Naive B cell (primary cell): ENCODE measurements at regions not wholly inside any gene's neighbourhood (a gene's known extent, or its start where the extent isn't known, plus 50 kb on each side); places are given as distances from the start of the nearest gene placed in this dataset.
"Not testable (repeated sequence)": the region's sequence is repeated elsewhere in the genome, so short reads cannot be mapped to it uniquely, and the experiment has no call there.

Experiments used
- ATAC-seq, 2 donors: fragments of 150-1000 bp; cut with Tn5 transposase; 2 replicates each; pipeline ENCODE4 v1.10.0; 2021; ENCODE audit warnings: low read depth in 2 of 2, mild to moderate bottlenecking in 2 of 2, moderate library complexity in 2 of 2
- DNase-seq: peaks from one replicate; pipeline ENCODE4 v3.0.0; 2022
- H3K27ac Mint-ChIP-seq, 6 donors: one replicate each; pipeline ENCODE4 v1.8.0; 2020 to 2022; ENCODE audit warnings: mild to moderate bottlenecking in 6 of 6, mixed read lengths in 6 of 6, moderate library complexity in 5 of 6, inconsistent platforms in 2 of 6
- H3K27me3 Mint-ChIP-seq, 3 donors: one replicate each; pipeline ENCODE4 v1.8.0; 2021 to 2022; ENCODE audit warnings: mixed read lengths in 3 of 3, mild to moderate bottlenecking in 1 of 3
- H3K36me3 Mint-ChIP-seq, 2 donors: one replicate each; pipeline ENCODE4 v1.8.0; 2020 to 2022; ENCODE audit warnings: mixed read lengths in 2 of 2, inconsistent platforms in 1 of 2, mild to moderate bottlenecking in 1 of 2
- H3K4me1 Mint-ChIP-seq, 3 donors: one replicate each; pipeline ENCODE4 v1.8.0; 2020 to 2022; ENCODE audit warnings: mixed read lengths in 3 of 3, inconsistent platforms in 1 of 3, mild to moderate bottlenecking in 1 of 3, moderate library complexity in 1 of 3
- H3K4me3 Mint-ChIP-seq, 8 donors: one replicate each; pipeline ENCODE4 v1.8.0; 2020 to 2022; ENCODE audit warnings: mild to moderate bottlenecking in 8 of 8, mixed read lengths in 8 of 8, moderate library complexity in 8 of 8, inconsistent platforms in 2 of 8
- H3K9me3 Mint-ChIP-seq, 7 donors: one replicate each; pipeline ENCODE4 v1.8.0; 2020 to 2022; ENCODE audit warnings: mixed read lengths in 7 of 7, mild to moderate bottlenecking in 5 of 7, inconsistent platforms in 2 of 7, moderate library complexity in 1 of 7

DNA sequence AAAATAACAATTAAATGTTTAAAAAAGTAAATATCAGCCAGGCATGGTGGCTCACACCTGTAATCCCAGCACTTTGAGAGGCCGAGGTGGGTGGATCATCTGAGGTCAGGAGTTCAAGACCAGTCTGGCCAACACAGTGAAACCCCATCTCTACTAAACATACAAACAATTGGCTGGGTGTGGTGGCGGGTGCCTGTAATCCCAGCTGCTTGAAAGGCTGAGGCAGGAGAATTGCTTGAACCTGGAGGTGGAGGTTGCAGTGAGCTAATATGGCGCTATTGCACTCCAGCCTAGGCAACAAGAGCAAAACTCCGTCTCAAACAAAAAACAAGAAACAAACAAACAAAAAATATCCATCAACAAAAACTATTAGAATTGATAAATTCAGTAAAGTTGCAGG, 77.5 kb downstream of the SNX5 start:
- peaks cover 12 to 66% (median 23%) of the 10 kb centered on the region in 3 donors for H3K4me1 Mint-ChIP-seq

DNA sequence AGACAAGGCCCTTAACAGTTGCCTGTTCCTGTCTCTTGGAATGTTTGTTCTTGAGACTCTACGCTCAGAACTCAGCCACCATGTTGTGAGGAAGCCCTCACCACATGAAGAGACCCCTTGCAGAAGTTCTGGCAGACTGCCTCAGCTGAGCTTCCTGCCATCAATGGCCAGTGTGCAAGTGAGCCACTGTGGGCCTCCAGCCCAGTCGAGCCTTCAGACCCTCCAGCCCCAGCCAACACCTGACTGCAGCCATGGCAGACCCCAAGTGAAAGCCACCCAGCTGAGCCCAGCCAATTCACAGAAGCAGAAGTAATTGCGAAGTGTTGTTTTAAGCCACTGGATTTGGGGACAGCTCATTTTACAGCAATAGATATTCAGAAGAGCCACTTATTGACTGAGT, 78.3 kb downstream of the SNX5 start:
- H3K36me3 Mint-ChIP-seq: peaks cover 0 to 15% of the 10 kb centered on the region in 2 donors
- H3K27me3 Mint-ChIP-seq: no peaks in the 10 kb centered on the region
- peaks cover 9 to 66% (median 19%) of the 10 kb centered on the region in 3 donors for H3K4me1 Mint-ChIP-seq
- no peak for DNase-seq
- H3K4me3 Mint-ChIP-seq: peak overlapping the region in 1 of 8 donors; percentile 4
- H3K27ac Mint-ChIP-seq: peak overlapping the region in 1 of 6 donors; percentile 17
- no peak for ATAC-seq
- peaks cover 4 to 13% (median 10%) of the 10 kb centered on the region in 7 donors for H3K9me3 Mint-ChIP-seq

More for the DNA sequence above, 77.5 kb downstream of the SNX5 start:
- not testable (repeated sequence) for ATAC-seq, H3K27ac Mint-ChIP-seq, DNase-seq, H3K27me3 Mint-ChIP-seq
- peaks cover 0 to 15% of the 10 kb centered on the region in 2 donors for H3K36me3 Mint-ChIP-seq
- H3K4me3 Mint-ChIP-seq: peak overlapping the region in 1 of 8 donors; percentile 2
- H3K9me3 Mint-ChIP-seq: peaks cover 4 to 13% (median 10%) of the 10 kb centered on the region in 7 donors

DNA sequence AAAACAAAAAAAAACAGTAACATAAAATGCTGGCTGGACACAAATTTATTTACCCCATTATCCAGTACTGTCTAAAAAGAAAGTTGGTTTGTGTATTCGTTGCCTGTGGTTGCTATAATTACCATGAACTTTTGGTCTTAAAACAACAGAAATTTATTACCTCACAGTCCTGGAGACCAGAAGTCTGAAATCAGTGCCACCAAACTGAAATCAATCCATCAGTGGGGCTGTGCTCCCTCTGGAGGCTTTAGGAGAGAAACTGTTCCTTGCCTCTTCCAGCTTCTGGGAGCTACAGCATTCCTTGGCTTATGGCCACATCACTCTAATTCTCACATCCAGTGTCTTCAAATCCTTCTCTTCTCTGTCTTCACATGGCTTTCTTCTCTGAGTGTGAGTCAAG, 79.4 kb downstream of the SNX5 start:
- Mint-ChIP-seq H3K27ac (peak overlapping the region in 2 of 6 donors; percentile 21 to 57), H3K36me3 (peaks cover 0 to 21% of the 10 kb centered on the region in 2 donors), H3K27me3 (peaks cover 0 to 5% (median 0%) of the 10 kb centered on the region in 3 donors), H3K4me1 (peaks cover 15 to 73% (median 16%) of the 10 kb centered on the region in 3 donors), H3K9me3 (peaks cover 4 to 13% (median 10%) of the 10 kb centered on the region in 7 donors), H3K4me3 (no peak overlapping the region)
- no peak for DNase-seq
- ATAC-seq: no peak

DNA sequence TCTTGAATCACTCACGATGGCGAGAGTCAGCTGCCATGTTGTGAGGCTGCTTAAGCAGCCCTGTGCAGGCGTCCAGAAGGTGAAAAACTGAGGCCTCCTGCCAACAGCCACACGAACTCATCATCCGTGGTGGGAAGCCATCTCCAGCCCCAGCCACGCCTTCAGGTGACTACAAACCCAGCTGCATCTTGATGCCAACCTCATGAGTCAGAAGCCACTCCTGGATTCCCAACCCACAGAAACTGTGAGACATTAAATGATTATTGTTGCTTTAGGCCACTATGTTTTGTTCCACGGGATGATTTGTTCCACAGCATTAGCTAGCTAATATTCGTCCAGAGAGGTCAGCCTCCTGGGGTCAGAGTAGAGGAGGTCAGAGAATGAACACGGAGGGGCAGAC, 80.5 kb downstream of the SNX5 start:
- Mint-ChIP-seq H3K36me3 (peaks cover 0 to 21% of the 10 kb centered on the region in 2 donors), H3K27ac (peak overlapping the region in 1 of 6 donors; percentile 16), H3K4me3 (no peak overlapping the region), H3K9me3 (peaks cover 4 to 13% (median 10%) of the 10 kb centered on the region in 7 donors), H3K4me1 (peaks cover 13 to 67% (median 15%) of the 10 kb centered on the region in 3 donors), H3K27me3 (peaks cover 0 to 5% (median 0%) of the 10 kb centered on the region in 3 donors)
- ATAC-seq: no peak
- DNase-seq: no peak

DNA sequence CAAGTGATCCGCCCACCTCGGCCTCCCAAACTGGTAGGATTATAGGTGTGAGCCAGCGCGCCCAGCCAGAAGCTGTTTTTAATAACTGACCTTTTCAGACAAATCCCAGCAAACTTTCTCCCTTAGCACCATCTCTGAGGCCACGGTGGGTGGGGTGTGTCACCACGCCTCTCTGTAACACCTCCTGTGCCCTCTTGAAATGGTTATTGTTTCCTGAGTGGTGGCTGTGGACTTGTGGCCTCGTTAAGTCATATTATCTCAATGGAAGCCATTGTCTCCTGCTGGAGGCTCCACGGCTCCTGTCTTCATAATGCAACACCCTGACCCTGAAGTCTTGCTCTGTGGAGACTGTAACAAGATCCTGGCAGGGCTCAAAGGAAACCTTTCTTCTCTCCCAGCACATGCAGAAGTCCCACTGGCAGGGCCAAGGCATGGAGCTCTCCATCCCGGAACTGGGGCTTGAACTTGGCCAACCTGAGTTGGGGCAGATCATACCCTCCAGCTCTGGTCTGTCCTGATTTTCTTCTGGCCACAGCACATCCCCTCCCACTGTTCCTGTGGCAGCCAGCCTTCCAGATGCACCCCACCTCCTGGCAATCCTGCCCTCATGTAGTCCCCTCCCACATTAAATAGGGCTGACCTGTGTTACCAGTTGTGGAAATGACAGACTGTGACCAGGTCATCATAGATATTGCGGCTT, 81.1 kb downstream of the SNX5 start:
- Mint-ChIP-seq H3K27ac (peak overlapping the region in 2 of 6 donors; percentile 10 to 16), H3K27me3 (peaks cover 0 to 5% (median 0%) of the 10 kb centered on the region in 3 donors), H3K9me3 (peaks cover 4 to 13% (median 10%) of the 10 kb centered on the region in 7 donors), H3K4me3 (peak overlapping the region in 1 of 8 donors; percentile 43), H3K36me3 (peaks cover 0 to 21% of the 10 kb centered on the region in 2 donors), H3K4me1 (peaks cover 17 to 67% (median 21%) of the 10 kb centered on the region in 3 donors)
- no peak for ATAC-seq
- DNase-seq: no peak

DNA sequence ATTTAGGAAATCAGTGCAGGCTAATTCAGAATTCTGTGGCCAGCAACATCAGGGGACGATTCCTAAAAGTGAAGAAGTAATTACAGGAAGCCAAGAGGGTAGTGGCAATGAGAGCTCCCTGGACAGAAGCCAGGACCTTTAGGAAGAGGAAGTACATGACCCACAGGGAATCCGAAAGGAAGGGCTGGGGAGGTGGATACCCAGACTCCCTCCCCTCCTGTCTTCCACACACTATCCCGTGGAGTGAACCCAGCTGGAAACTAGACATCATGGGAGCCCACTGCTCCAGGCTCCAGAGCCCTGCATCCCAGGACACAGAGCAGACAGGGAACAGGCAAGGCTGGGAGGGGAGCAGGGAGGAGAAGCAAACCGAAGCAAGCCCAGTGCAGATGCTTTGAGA, 83.0 kb downstream of the SNX5 start:
- Mint-ChIP-seq H3K4me3 (no peak overlapping the region), H3K27me3 (peaks cover 0 to 5% (median 0%) of the 10 kb centered on the region in 3 donors), H3K27ac (peak overlapping the region in 4 of 6 donors; percentile 24 to 80 (median 52)), H3K36me3 (peaks cover 0 to 21% of the 10 kb centered on the region in 2 donors), H3K9me3 (peaks cover 3 to 11% (median 9%) of the 10 kb centered on the region in 7 donors), H3K4me1 (peaks cover 21 to 56% (median 22%) of the 10 kb centered on the region in 3 donors)
- ATAC-seq (no peak), DNase-seq (no peak)

DNA sequence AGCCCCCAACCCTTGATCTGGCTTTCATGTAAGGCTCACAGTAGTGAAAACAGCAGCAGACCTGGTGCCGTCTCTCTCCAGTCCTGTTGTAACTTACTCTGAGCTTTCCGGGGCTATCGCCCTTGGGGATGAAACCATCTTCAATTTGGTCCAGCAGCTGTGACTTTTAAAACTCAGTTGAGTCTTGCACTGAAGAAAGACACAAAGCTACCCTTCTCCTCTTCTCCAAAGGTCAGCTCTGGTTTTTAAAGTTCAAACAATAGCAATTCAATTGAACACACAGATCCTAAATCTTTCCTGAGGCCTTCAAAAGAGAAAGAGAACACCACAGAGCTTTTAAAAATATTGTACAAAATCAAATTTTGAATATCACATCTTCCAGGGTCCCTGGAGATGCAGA, 83.5 kb downstream of the SNX5 start:
- ATAC-seq: no peak
- H3K4me3 Mint-ChIP-seq: no peak overlapping the region
- H3K4me1 Mint-ChIP-seq: peaks cover 21 to 53% (median 22%) of the 10 kb centered on the region in 3 donors
- H3K9me3 Mint-ChIP-seq: peaks cover 0 to 8% (median 6%) of the 10 kb centered on the region in 7 donors
- H3K36me3 Mint-ChIP-seq: peaks cover 0 to 17% of the 10 kb centered on the region in 2 donors
- DNase-seq: no peak
- peaks cover 0 to 5% (median 0%) of the 10 kb centered on the region in 3 donors for H3K27me3 Mint-ChIP-seq
- H3K27ac Mint-ChIP-seq: peak overlapping the region in 1 of 6 donors; percentile 24

DNA sequence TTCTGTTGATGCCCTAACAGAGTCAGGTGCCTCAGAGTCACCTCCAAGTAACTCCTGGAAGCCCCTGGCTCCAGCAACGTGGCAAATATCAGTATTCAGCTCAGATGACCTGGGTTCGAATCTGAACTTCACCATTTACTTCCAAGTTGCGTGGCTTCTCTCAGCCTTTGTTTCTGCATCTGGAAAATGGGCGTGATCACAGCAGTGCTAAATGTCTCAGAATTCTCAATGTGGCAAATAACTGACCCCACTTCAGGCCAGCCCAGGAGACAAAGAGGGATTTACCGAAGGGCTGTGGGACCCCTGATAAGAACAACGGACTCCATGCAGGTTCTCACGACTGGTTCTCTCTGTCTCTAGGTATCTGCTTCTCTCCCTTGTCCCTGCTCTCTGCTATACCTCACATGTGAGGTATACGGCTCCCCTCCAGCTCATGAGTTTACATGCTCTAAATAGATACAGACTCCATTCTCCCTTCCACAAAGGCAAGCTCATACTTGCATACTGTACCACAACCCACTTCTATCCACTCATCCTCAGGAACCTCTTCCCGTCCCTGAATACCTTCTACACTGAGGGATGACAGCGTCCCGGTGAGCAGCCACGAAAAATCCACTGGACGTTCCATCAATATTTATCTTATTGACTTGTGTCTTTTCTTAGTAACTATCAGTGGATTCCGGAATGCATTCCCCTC, 84.1 kb downstream of the SNX5 start:
- Mint-ChIP-seq H3K36me3 (peaks cover 0 to 11% of the 10 kb centered on the region in 2 donors), H3K4me1 (peaks cover 22 to 49% (median 26%) of the 10 kb centered on the region in 3 donors), H3K9me3 (peaks cover 0 to 3% (median 1%) of the 10 kb centered on the region in 7 donors), H3K27me3 (peaks cover 0 to 5% (median 0%) of the 10 kb centered on the region in 3 donors), H3K27ac (peak overlapping the region in 2 of 6 donors; percentile 55 to 89), H3K4me3 (peak overlapping the region in 1 of 8 donors; percentile 37)
- ATAC-seq: no peak
- no peak for DNase-seq

DNA sequence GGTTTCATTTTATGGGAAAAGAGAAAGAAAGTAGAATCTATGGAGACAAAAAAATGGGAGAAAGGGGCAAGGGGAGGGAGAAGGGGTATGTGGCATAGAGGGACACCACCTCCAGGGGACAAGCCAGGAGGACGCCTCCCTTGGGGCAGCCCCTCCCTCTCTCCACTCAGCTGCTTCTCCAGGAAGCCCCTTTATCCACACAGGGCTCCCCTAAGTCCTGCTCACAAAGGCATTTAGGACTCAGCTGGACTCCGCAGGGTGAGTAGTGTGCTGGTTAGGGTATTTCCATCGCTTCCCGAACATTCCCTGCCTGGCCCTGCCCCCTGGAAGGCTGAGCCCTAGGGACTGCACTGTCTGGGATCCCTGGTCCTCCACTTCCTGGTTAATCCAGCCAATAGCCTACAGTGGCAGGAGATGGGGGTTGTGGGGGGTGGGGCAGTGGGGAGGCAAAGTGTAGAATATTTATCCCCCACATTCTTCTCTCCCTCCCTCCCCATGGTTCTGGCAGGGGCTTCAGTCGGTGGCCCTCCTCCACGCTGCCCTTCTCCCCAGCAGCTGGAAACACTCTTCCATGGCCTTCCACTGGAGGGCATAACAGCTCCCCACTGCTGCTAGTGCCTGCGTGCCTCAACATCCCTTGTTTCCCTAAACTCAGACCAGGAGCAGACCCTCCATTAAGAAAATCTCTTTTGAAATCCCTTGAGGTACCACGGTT, 84.8 kb downstream of the SNX5 start:
- peaks cover 0 to 7% of the 10 kb centered on the region in 2 donors for H3K36me3 Mint-ChIP-seq
- peaks cover 0 to 5% (median 0%) of the 10 kb centered on the region in 3 donors for H3K27me3 Mint-ChIP-seq
- peak overlapping the region in 2 of 8 donors; percentile 35 to 83 for H3K4me3 Mint-ChIP-seq
- no peaks in the 10 kb centered on the region for H3K9me3 Mint-ChIP-seq
- peaks cover 27 to 54% (median 33%) of the 10 kb centered on the region in 3 donors for H3K4me1 Mint-ChIP-seq
- no peak for ATAC-seq
- DNase-seq: no peak
- peak overlapping the region in 2 of 6 donors; percentile 62 to 89 for H3K27ac Mint-ChIP-seq

DNA sequence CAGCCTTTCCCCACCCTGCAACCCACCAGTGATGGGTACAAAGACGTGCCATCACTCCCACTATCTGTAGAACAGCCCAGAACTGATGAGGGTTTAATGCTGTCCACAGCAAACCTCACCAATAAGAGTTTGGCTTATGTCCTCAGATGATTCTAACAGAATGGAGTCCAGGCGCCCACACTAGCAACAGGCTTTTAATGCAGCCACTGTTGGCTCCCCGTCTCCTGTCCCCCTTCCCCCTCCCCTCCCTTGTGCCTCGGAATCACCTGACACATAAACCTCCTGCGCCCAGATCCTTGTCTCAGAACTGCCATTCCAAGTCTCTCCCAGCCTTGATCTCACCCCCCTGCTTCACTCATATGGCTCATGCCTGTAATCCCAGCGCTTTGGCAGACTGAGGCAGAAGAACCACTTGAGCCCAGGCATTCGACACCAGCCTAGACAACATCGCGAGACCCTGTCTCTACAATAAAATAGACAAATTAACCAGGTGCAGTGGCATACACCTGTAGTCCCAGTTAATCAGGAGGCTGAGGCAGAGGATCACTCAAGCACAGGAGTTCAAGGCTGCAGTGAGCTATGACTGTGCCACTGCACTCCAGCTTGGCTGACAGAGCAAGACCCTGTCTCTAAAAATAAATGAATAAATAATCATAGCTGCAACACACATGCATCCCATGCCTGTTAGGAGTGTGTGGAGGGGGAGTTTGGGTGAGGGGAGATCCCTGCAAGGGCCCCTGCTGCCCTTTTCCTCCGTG, 85.6 kb downstream of the SNX5 start:
- H3K4me1 Mint-ChIP-seq: peaks cover 34 to 60% (median 40%) of the 10 kb centered on the region in 3 donors
- H3K27ac Mint-ChIP-seq: peak overlapping the region in 3 of 6 donors; percentile 81 to 86 (median 81)

DNA sequence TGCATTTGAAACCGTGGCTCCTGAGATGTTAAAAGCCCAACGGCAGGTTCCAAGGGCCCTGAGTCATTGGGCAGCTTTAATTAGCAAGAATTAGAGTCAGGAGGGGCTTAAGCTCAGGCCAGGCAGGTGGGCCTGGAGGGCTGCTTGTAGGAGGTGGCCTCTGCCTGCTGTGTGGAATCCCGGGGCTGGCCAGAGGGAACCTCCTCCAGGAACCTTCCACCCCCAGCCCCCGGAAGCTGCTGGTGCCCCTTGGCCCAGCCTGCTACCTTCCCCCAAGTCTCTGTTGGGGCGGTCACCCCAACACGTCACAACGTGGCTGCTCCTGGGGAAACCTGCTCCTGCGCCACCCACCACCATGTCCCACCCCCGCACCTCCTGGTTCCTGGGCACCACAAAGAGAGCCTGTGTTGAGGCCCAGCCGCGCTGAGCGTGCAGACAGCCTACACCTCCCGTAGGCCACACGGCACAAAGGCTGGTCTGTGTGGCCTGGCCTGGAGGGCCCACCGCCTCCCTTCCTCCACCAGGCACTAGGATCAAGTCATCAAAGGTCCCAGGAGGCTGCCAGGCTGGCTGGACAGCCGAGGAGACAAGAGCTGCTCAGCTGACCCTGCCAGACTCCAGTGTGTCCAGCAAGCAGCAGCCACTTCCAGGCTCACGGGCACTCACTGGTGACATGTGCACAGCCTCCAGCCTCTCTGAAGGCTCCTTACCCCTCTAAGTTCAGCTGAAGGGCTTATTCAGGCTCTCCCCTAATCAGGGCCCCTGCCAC, 86.3 kb downstream of the SNX5 start:
- H3K4me1 Mint-ChIP-seq: peaks cover 42 to 62% (median 48%) of the 10 kb centered on the region in 3 donors
- H3K27me3 Mint-ChIP-seq: peaks cover 0 to 5% (median 0%) of the 10 kb centered on the region in 3 donors
- ATAC-seq: no peak
- no peaks in the 10 kb centered on the region for H3K9me3 Mint-ChIP-seq
- H3K27ac Mint-ChIP-seq: peak overlapping the region in 3 of 6 donors; percentile 18 to 86 (median 81)
- peaks cover 0 to 7% of the 10 kb centered on the region in 2 donors for H3K36me3 Mint-ChIP-seq
- peak overlapping the region in 1 of 8 donors; percentile 21 for H3K4me3 Mint-ChIP-seq
- DNase-seq: no peak

More for the DNA sequence above, 85.6 kb downstream of the SNX5 start:
- Mint-ChIP-seq H3K4me3 (peak overlapping the region in 3 of 8 donors; percentile 5 to 75 (median 35)), H3K9me3 (no peaks in the 10 kb centered on the region), H3K36me3 (peaks cover 0 to 7% of the 10 kb centered on the region in 2 donors), H3K27me3 (peaks cover 0 to 5% (median 0%) of the 10 kb centered on the region in 3 donors)
- ATAC-seq: no peak
- no peak for DNase-seq

DNA sequence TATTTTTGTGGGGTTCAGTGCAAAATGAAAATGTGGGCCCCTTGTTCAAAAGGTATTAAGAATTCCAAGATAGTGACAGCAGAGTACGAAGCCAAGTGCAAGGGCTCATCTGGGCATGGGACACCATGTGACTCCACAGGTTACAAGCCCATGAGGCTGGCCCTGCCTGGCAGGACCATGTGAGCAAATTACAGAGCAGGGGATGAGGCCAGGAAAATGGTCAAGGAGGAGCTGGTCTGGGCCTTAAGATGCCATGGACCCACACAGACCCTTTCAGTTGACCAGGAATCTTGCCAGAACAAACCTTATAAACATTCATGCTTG, 86.9 kb downstream of the SNX5 start:
- DNase-seq: no peak
- peaks cover 0 to 5% (median 0%) of the 10 kb centered on the region in 3 donors for H3K27me3 Mint-ChIP-seq
- no peaks in the 10 kb centered on the region for H3K9me3 Mint-ChIP-seq
- no peak for ATAC-seq
- peaks cover 47 to 67% (median 54%) of the 10 kb centered on the region in 3 donors for H3K4me1 Mint-ChIP-seq
- peaks cover 0 to 7% of the 10 kb centered on the region in 2 donors for H3K36me3 Mint-ChIP-seq
- no peak overlapping the region for H3K4me3 Mint-ChIP-seq
- H3K27ac Mint-ChIP-seq: peak overlapping the region in 3 of 6 donors; percentile 18 to 70 (median 28)
